ENCODE measurements at regions not wholly inside any gene's neighbourhood (a gene's known extent, or its start where the extent isn't known, plus 50 kb on each side); places are given as distances from the start of the nearest gene placed in this dataset.

DNA sequence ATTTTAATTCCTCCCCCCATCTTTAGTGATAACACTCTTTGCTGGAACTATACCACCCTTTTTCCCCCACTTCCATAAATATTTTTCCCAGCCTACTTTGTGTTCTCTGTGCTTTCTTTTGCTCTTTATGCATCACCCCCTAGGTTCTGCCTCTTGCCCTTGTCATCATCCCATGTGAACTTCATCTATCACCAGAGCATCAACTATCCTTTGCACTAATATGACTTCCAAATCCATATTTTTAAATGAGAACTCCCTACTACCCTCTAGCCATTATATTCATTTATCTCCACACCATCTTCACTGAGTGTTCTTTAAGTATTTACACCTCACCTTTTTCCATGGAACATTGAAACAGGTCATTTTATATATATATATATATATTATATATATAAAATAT lies 452.7 kb downstream of the FOXO1 start:
- TF ChIP-seq GATA3 (IDR thresholded peaks at IDR 0.05; ENCODE audit: low read depth, low read length) (no peak), GATA2 (IDR thresholded peaks at IDR 0.05; ENCODE audit: low read depth, low read length) (no peak)

All from SH-SY5Y (cell line).